IgD-negative memory B cell (primary cell): ENCODE measurements at regions not wholly inside any gene's neighbourhood (a gene's known extent, or its start where the extent isn't known, plus 50 kb on each side); places are given as distances from the start of the nearest gene placed in this dataset.

Experiments used
- H3K27ac Mint-ChIP-seq, 3 donors: one replicate each; pipeline ENCODE4 v1.8.0; 2020 to 2022; ENCODE audit warnings: mild to moderate bottlenecking in 3 of 3, mixed read lengths in 3 of 3, moderate library complexity in 1 of 3
- H3K27me3 Mint-ChIP-seq: one replicate; pipeline ENCODE4 v1.8.0; 2021; ENCODE audit warnings: mixed read lengths
- H3K36me3 Mint-ChIP-seq: one replicate; pipeline ENCODE4 v1.8.0; 2020; ENCODE audit warnings: mild to moderate bottlenecking, mixed read lengths
- H3K4me1 Mint-ChIP-seq, 3 donors: one replicate each; pipeline ENCODE4 v1.8.0; 2020 to 2022; ENCODE audit warnings: mixed read lengths in 3 of 3, mild to moderate bottlenecking in 1 of 3
- H3K4me3 Mint-ChIP-seq, 4 donors: one replicate each; pipeline ENCODE4 v1.8.0; 2020 to 2022; ENCODE audit warnings: mild to moderate bottlenecking in 4 of 4, mixed read lengths in 4 of 4, moderate library complexity in 3 of 4
- H3K9me3 Mint-ChIP-seq, 3 donors: one replicate each; pipeline ENCODE4 v1.8.0; 2020 to 2021; ENCODE audit warnings: mixed read lengths in 3 of 3, mild to moderate bottlenecking in 1 of 3

- no peaks in the 10 kb centered on the region for H3K4me1 Mint-ChIP-seq
- H3K4me3 Mint-ChIP-seq, result no peak overlapping the region
- no peak overlapping the region for H3K27ac Mint-ChIP-seq
- no peaks in the 10 kb centered on the region for H3K27me3 Mint-ChIP-seq
- no peaks in the 10 kb centered on the region for H3K36me3 Mint-ChIP-seq
- H3K9me3 Mint-ChIP-seq, result peaks cover 0 to 3% (median 0%) of the 10 kb centered on the region in 3 donors
Measured at GRCh38 chr6:145250436-145250835, 484.9 kb downstream of the EPM2A start.

GRCh38 chr6:145252737-145253136 is 482.6 kb downstream of the EPM2A start:
- no peaks in the 10 kb centered on the region for H3K4me1 Mint-ChIP-seq
- no peak overlapping the region for H3K4me3 Mint-ChIP-seq
- H3K27ac Mint-ChIP-seq, result no peak overlapping the region
- H3K36me3 Mint-ChIP-seq, result no peaks in the 10 kb centered on the region
- peaks cover 0 to 8% (median 0%) of the 10 kb centered on the region in 3 donors for H3K9me3 Mint-ChIP-seq
- H3K27me3 Mint-ChIP-seq, result no peaks in the 10 kb centered on the region

- H3K27ac Mint-ChIP-seq, result no peak overlapping the region
- no peaks in the 10 kb centered on the region for H3K27me3 Mint-ChIP-seq
- H3K4me3 Mint-ChIP-seq, result no peak overlapping the region
- H3K9me3 Mint-ChIP-seq, result peaks cover 0 to 8% (median 0%) of the 10 kb centered on the region in 3 donors
- H3K4me1 Mint-ChIP-seq, result no peaks in the 10 kb centered on the region
- H3K36me3 Mint-ChIP-seq, result no peaks in the 10 kb centered on the region
Measured at GRCh38 chr6:145254649-145255401, 480.5 kb downstream of the EPM2A start.

GRCh38 chr6:145257704-145258103 is 477.6 kb downstream of the EPM2A start:
- Mint-ChIP-seq H3K27ac (no peak overlapping the region), H3K36me3 (no peaks in the 10 kb centered on the region), H3K27me3 (no peaks in the 10 kb centered on the region), H3K9me3 (peaks cover 0 to 8% (median 0%) of the 10 kb centered on the region in 3 donors), H3K4me1 (no peaks in the 10 kb centered on the region), H3K4me3 (no peak overlapping the region)

GRCh38 chr6:145258122-145258521 is 477.2 kb downstream of the EPM2A start:
- Mint-ChIP-seq H3K4me3 (no peak overlapping the region), H3K9me3 (peaks cover 0 to 8% (median 0%) of the 10 kb centered on the region in 3 donors), H3K27me3 (no peaks in the 10 kb centered on the region), H3K27ac (no peak overlapping the region), H3K4me1 (no peaks in the 10 kb centered on the region), H3K36me3 (no peaks in the 10 kb centered on the region)

- H3K4me3 Mint-ChIP-seq, result no peak overlapping the region
- H3K4me1 Mint-ChIP-seq, result no peaks in the 10 kb centered on the region
- H3K36me3 Mint-ChIP-seq, result no peaks in the 10 kb centered on the region
- H3K27me3 Mint-ChIP-seq, result no peaks in the 10 kb centered on the region
- H3K9me3 Mint-ChIP-seq, result peaks cover 0 to 5% (median 0%) of the 10 kb centered on the region in 3 donors
- H3K27ac Mint-ChIP-seq, result no peak overlapping the region
Measured at GRCh38 chr6:145260484-145261175, 474.7 kb downstream of the EPM2A start.

GRCh38 chr6:145261758-145262157 is 473.6 kb downstream of the EPM2A start:
- no peaks in the 10 kb centered on the region for H3K36me3 Mint-ChIP-seq

GRCh38 chr6:145262771-145263170 is 472.5 kb downstream of the EPM2A start:
- Mint-ChIP-seq H3K27ac (no peak overlapping the region), H3K27me3 (no peaks in the 10 kb centered on the region), H3K4me1 (no peaks in the 10 kb centered on the region), H3K9me3 (no peaks in the 10 kb centered on the region), H3K4me3 (no peak overlapping the region), H3K36me3 (no peaks in the 10 kb centered on the region)

More at GRCh38 chr6:145261758-145262157, 473.6 kb downstream of the EPM2A start:
- no peak overlapping the region for H3K27ac Mint-ChIP-seq
- H3K9me3 Mint-ChIP-seq, result no peaks in the 10 kb centered on the region
- no peaks in the 10 kb centered on the region for H3K27me3 Mint-ChIP-seq
- H3K4me1 Mint-ChIP-seq, result no peaks in the 10 kb centered on the region
- H3K4me3 Mint-ChIP-seq, result no peak overlapping the region

- H3K4me1 Mint-ChIP-seq, result no peaks in the 10 kb centered on the region
- H3K9me3 Mint-ChIP-seq, result no peaks in the 10 kb centered on the region
- H3K4me3 Mint-ChIP-seq, result no peak overlapping the region
- no peaks in the 10 kb centered on the region for H3K27me3 Mint-ChIP-seq
- no peaks in the 10 kb centered on the region for H3K36me3 Mint-ChIP-seq
- no peak overlapping the region for H3K27ac Mint-ChIP-seq
Measured at GRCh38 chr6:145263778-145264211, 471.5 kb downstream of the EPM2A start.

- Mint-ChIP-seq H3K9me3 (no peaks in the 10 kb centered on the region), H3K4me3 (no peak overlapping the region), H3K36me3 (no peaks in the 10 kb centered on the region), H3K27me3 (no peaks in the 10 kb centered on the region), H3K4me1 (no peaks in the 10 kb centered on the region), H3K27ac (no peak overlapping the region)
Measured at GRCh38 chr6:145266432-145267075, 468.8 kb downstream of the EPM2A start.

GRCh38 chr6:145267076-145267867 is 468.0 kb downstream of the EPM2A start:
- H3K4me1 Mint-ChIP-seq, result no peaks in the 10 kb centered on the region
- H3K4me3 Mint-ChIP-seq, result no peak overlapping the region
- no peaks in the 10 kb centered on the region for H3K27me3 Mint-ChIP-seq
- H3K27ac Mint-ChIP-seq, result no peak overlapping the region
- no peaks in the 10 kb centered on the region for H3K36me3 Mint-ChIP-seq
- no peaks in the 10 kb centered on the region for H3K9me3 Mint-ChIP-seq

GRCh38 chr6:145270464-145270863 is 464.9 kb downstream of the EPM2A start:
- Mint-ChIP-seq H3K4me1 (no peaks in the 10 kb centered on the region), H3K36me3 (peaks cover 1% of the 10 kb centered on the region), H3K27me3 (no peaks in the 10 kb centered on the region), H3K4me3 (no peak overlapping the region), H3K9me3 (no peaks in the 10 kb centered on the region), H3K27ac (no peak overlapping the region)

- no peaks in the 10 kb centered on the region for H3K4me1 Mint-ChIP-seq
- no peaks in the 10 kb centered on the region for H3K9me3 Mint-ChIP-seq
Measured at GRCh38 chr6:145271040-145271439, 464.3 kb downstream of the EPM2A start.

GRCh38 chr6:145271577-145271976 is 463.7 kb downstream of the EPM2A start:
- Mint-ChIP-seq H3K4me1 (no peaks in the 10 kb centered on the region), H3K27me3 (no peaks in the 10 kb centered on the region), H3K4me3 (no peak overlapping the region)

More at GRCh38 chr6:145271040-145271439, 464.3 kb downstream of the EPM2A start:
- Mint-ChIP-seq H3K36me3 (peaks cover 1% of the 10 kb centered on the region), H3K4me3 (no peak overlapping the region), H3K27ac (no peak overlapping the region), H3K27me3 (no peaks in the 10 kb centered on the region)

GRCh38 chr6:145272246-145272645 is 463.1 kb downstream of the EPM2A start:
- Mint-ChIP-seq H3K4me1 (no peaks in the 10 kb centered on the region), H3K4me3 (no peak overlapping the region), H3K9me3 (no peaks in the 10 kb centered on the region), H3K27me3 (no peaks in the 10 kb centered on the region), H3K27ac (no peak overlapping the region), H3K36me3 (peaks cover 1% of the 10 kb centered on the region)

More at GRCh38 chr6:145271577-145271976, 463.7 kb downstream of the EPM2A start:
- H3K9me3 Mint-ChIP-seq, result no peaks in the 10 kb centered on the region
- H3K36me3 Mint-ChIP-seq, result peaks cover 1% of the 10 kb centered on the region
- H3K27ac Mint-ChIP-seq, result no peak overlapping the region
